Ovary (tissue), 7 donors: ENCODE measurements at regions not wholly inside any gene's neighbourhood (a gene's known extent, or its start where the extent isn't known, plus 50 kb on each side); places are given as distances from the start of the nearest gene placed in this dataset.

Experiments
- DNase-seq, 5 donors: peaks; one replicate each; pipeline ENCODE4 v3.0.0-alpha.2; 2019 to 2020
- H3K27ac ChIP-seq, 2 donors: fragments of 200-600 bp; one replicate each; pipeline versions ENCODE4 v1.5.1 to v1.8.0; 2019 to 2022
- H3K27me3 ChIP-seq: fragments of 200-600 bp; one replicate; pipeline ENCODE4 v1.8.0; 2022
- H3K36me3 ChIP-seq: fragments of 200-600 bp; sonication (generic); one replicate; pipeline ENCODE4 v1.5.1; 2019
- H3K4me1 ChIP-seq: one replicate; pipeline ENCODE4 v1.8.1; 2013; ENCODE audit warnings: mild to moderate bottlenecking, moderate library complexity; ENCODE audit not compliant: insufficient read depth
- H3K4me3 ChIP-seq: fragments of 200-600 bp; sonication (generic); one replicate; pipeline ENCODE4 v1.5.1; 2017
- H3K9me3 ChIP-seq, 2 donors: fragments of 200-600 bp in 1 of 2; sonication (generic) in 1 of 2; one replicate each; pipeline versions ENCODE4 v1.5.1 to v1.8.1; 2013 to 2019; ENCODE audit warnings: mild to moderate bottlenecking in 1 of 2, moderate library complexity in 1 of 2
- CTCF ChIP-seq, 3 donors: fragments of 450-650 bp in 2 of 3; fragments of 200-600 bp in 1 of 3; IDR thresholded peaks; one replicate each; pipeline versions ENCODE4 v1.5.1 to v1.8.0; 2016 to 2022; ENCODE audit warnings: antibody characterized with exemption in 3 of 3, mild to moderate bottlenecking in 1 of 3
- EP300 ChIP-seq: sonication (generic); formaldehyde crosslinking; IDR thresholded peaks from one replicate; pipeline ENCODE4 v1.6.1; 2017; ENCODE audit warnings: antibody characterized with exemption
- POLR2A ChIP-seq: fragments of 450-650 bp; IDR thresholded peaks from one replicate; pipeline ENCODE4 v1.6.1; 2017; ENCODE audit warnings: antibody characterized with exemption, mild to moderate bottlenecking, moderate library complexity
- WGBS, 3 donors: extraction: QIAGEN DNeasy Blood & Tissue Kit in 1 of 3; methylation state at CpG; one replicate each; pipeline versions ENCODE4 v1.1.5 to v1.1.7; 2013 to 2017; 5-methylcytosine and 5-hydroxymethylcytosine counted together
- intact Hi-C, 4 donors: fragments of 100-400 bp; cut with DNase I; formaldehyde crosslinking; loops; one replicate each; pipeline versions ENCODE4 v1.11.0 to v1.15.1; 2022 to 2023
- donor health status: DM: no; HTN: no; CAD: no; lungs with moderate emphysema.
- donor health status: DM: no; HTN: no; CAD: no.
- donor health status: Bipolar disorder and iron deficiency.
- donor health status: DM: no; HTN: no; CAD: no.
- donor health status: DM: yes; HTN: yes; CAD: no.

- no peaks in the 10 kb centered on the region for H3K36me3 ChIP-seq
- WGBS, 3 donors = 43 to 55% (median 54%) methylated on average over 4 of the region's 4 CpGs
- H3K27ac ChIP-seq = no peak overlapping the region
- TF ChIP-seq POLR2A (no peak), CTCF (IDR thresholded peaks at IDR 0.05) (no peak), EP300 (no peak)
- H3K27me3 ChIP-seq = no peaks in the 10 kb centered on the region
- no peak overlapping the region for H3K4me3 ChIP-seq
- intact Hi-C loops = loop anchor here in 3 of 4 donors (5.0 kb wide), 2 partner anchors 83 to 88 kb away; no protein-coding TSS in a partner anchor
- H3K9me3 ChIP-seq = no peaks in the 10 kb centered on the region
- DNase-seq = peak in 1 of 5 donors; percentile 32
- H3K4me1 ChIP-seq = peaks cover 27% of the 10 kb centered on the region
Measured at GRCh38 chr14:22474730-22475351, 114.2 kb downstream of the DAD1 start.

- no peak overlapping the region for H3K27ac ChIP-seq
- TF ChIP-seq POLR2A (no peak), CTCF (IDR thresholded peaks at IDR 0.05) (peak in 1 of 3 donors; percentile 32)
- intact Hi-C loops = loop anchor here in 3 of 4 donors (5.0 kb wide), 2 partner anchors 81 to 86 kb away; no protein-coding TSS in a partner anchor
- peak in 1 of 5 donors; percentile 33 for DNase-seq
- H3K36me3 ChIP-seq = no peaks in the 10 kb centered on the region
- H3K4me3 ChIP-seq = no peak overlapping the region
- H3K4me1 ChIP-seq = peaks cover 23% of the 10 kb centered on the region
- 74 to 77% (median 74%) methylated on average over 12 of the region's 12 CpGs for WGBS, 3 donors
- no peaks in the 10 kb centered on the region for H3K27me3 ChIP-seq
- no peaks in the 10 kb centered on the region for H3K9me3 ChIP-seq
Measured at GRCh38 chr14:22472935-22473854, 115.8 kb downstream of the DAD1 start.

GRCh38 chr14:22472466-22472865, 116.6 kb downstream of the DAD1 start:
- WGBS, 3 donors = 80 to 89% (median 86%) methylated on average over 2 of the region's 2 CpGs
- H3K4me3 ChIP-seq = no peak overlapping the region
- no peaks in the 10 kb centered on the region for H3K27me3 ChIP-seq
- DNase-seq = no peak
- intact Hi-C loops = loop anchor here in 3 of 4 donors (5.0 kb wide), 2 partner anchors 80 to 85 kb away; no protein-coding TSS in a partner anchor
- H3K36me3 ChIP-seq = no peaks in the 10 kb centered on the region
- peaks cover 21% of the 10 kb centered on the region for H3K4me1 ChIP-seq
- no peak overlapping the region for H3K27ac ChIP-seq
- H3K9me3 ChIP-seq = no peaks in the 10 kb centered on the region
- no peak for TF ChIP-seq POLR2A
- no peak for TF ChIP-seq EP300
- no peak for TF ChIP-seq CTCF (IDR thresholded peaks at IDR 0.05)

- Histone ChIP-seq H3K4me1 (peaks cover 17% of the 10 kb centered on the region), H3K4me3 (no peak overlapping the region), H3K27me3 (no peaks in the 10 kb centered on the region), H3K36me3 (no peaks in the 10 kb centered on the region), H3K27ac (no peak overlapping the region), H3K9me3 (no peaks in the 10 kb centered on the region)
- intact Hi-C loops = loop anchor here in 3 of 4 donors (5.0 kb wide), 2 partner anchors 79 to 84 kb away; no protein-coding TSS in a partner anchor
- DNase-seq = peak; percentile 24 to 56 (median 24)
- 31 to 39% (median 37%) methylated on average over 7 of the region's 7 CpGs for WGBS, 3 donors
- TF ChIP-seq POLR2A = no peak
- TF ChIP-seq CTCF (IDR thresholded peaks at IDR 0.05) = peak in 1 of 3 donors; percentile 12
- TF ChIP-seq EP300 = no peak
Measured at GRCh38 chr14:22471545-22472121, 117.4 kb downstream of the DAD1 start.
